ENCODE measurements at regions not wholly inside any gene's neighbourhood (a gene's known extent, or its start where the extent isn't known, plus 50 kb on each side); places are given as distances from the start of the nearest gene placed in this dataset.

DNA sequence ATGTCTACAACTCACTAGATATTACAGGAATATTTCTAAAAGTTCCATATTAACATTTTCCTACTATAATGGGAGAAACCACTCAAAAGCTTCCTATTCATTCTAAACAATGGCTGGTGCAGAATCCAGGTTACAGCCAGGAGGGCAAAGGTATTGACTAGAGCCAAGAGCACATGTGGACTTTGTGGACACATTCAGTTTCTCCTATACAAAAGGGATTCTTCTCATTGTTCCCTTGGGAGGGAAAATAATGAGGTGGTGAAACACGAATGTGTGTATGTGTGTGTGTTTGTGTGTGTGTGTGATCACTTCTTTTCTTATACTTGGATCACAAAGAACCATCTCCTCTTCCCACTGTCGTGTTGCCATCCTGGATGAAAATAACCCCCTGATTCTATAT is 1000.0 kb downstream of the ADGRL2 start:
- intact Hi-C loops (cut with DNase I; ENCODE audit: low total_unique reads): no loop called here
- H3K4me3 ChIP-seq: no peak overlapping the region
- TF ChIP-seq POLR2A (IDR thresholded peaks at IDR 0.05): no peak
- TF ChIP-seq CTCF (IDR thresholded peaks at IDR 0.05): no peak

DNA sequence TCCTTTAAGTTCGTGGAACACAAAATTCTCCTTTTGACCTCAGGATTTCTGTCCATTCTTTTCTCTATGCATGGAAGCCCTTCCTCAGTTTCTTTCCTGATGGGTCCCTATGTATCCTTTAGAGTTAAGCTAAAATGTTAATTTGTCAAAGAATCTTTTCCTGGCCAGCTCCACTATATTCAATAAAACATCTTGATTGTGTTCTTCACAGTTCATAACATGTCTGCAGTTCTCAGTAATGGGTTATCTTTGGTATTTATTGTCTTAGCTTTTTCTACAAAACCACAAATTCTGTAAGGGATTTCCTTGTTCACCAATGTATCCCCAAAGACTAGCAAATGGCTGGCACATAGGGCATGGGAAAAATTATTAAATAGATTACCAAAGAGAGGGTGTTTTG is 998.5 kb downstream of the ADGRL2 start:
- intact Hi-C loops (cut with DNase I; ENCODE audit: low total_unique reads): no loop called here
- Histone ChIP-seq H3K27me3 (no peaks in the 10 kb centered on the region), H3K4me1 (no peaks in the 10 kb centered on the region), H3K4me3 (no peak overlapping the region), H3K36me3 (no peaks in the 10 kb centered on the region), H3K27ac (no peak overlapping the region), H3K9me3 (no peaks in the 10 kb centered on the region)
- DNase-seq: no peak
- no peak for TF ChIP-seq CTCF (IDR thresholded peaks at IDR 0.05)
- no peak for TF ChIP-seq POLR2A (IDR thresholded peaks at IDR 0.05)

More for the DNA sequence above, 1000.0 kb downstream of the ADGRL2 start:
- Histone ChIP-seq H3K27me3 (no peaks in the 10 kb centered on the region), H3K36me3 (no peaks in the 10 kb centered on the region), H3K4me1 (no peaks in the 10 kb centered on the region), H3K9me3 (no peaks in the 10 kb centered on the region), H3K27ac (no peak overlapping the region)
- DNase-seq: no peak

DNA sequence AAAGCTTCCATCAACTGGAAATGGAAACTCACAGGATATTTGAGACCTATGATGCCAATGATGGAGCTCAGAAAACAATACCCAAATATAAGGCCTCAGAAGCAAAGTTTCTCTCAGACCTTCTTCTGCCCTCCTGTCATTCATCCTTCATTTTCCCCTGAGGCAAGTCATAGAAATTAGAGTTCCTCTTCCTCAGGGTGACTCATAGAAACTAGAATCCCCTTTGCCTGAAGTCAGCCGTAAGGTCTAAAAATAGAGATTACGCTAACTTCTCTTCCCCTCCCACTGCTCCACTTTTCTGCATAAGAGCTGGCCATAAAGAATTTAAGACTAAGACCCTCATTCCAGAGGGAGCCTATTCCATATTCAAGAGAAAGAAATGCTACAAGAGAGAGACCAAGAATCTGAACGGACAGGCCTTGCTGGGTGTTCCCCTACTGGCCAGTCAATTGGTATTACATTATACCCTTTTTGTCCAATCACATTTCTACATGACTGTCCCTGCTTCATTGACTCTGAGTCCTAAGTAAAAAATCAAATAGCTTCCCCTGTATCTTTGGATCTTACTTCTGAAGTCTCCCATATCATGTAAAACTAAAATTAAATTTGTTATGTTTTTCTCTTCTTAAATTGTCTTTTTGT is 994.9 kb downstream of the ADGRL2 start:
- Histone ChIP-seq H3K9me3 (no peaks in the 10 kb centered on the region), H3K27ac (no peak overlapping the region), H3K36me3 (no peaks in the 10 kb centered on the region), H3K27me3 (no peaks in the 10 kb centered on the region), H3K4me1 (no peaks in the 10 kb centered on the region), H3K4me3 (no peak overlapping the region)
- no peak for TF ChIP-seq POLR2A (IDR thresholded peaks at IDR 0.05)
- no peak for TF ChIP-seq CTCF (IDR thresholded peaks at IDR 0.05)
- intact Hi-C loops (cut with DNase I; ENCODE audit: low total_unique reads): no loop called here
- DNase-seq: no peak

DNA sequence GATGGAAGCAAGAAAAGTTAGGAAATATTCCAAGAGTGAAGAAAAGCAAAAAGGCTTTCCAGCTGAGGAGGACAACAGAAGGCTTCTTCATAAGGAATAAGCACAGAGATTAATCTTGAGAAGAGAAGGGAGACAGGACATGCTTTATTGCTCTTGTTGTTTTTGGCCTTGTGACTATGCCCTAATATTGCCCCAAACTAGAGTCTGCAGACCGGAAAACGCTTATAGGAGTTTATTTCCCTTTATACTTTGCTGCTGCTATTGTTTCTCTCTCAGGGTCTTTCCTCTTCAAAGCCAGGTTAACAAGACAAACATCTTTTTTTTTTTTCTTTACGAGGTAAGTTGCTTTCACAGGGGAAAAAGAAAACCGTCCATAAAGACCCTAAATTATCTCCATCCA is 991.4 kb downstream of the ADGRL2 start:
- no peaks in the 10 kb centered on the region for H3K4me1 ChIP-seq
- H3K36me3 ChIP-seq: no peaks in the 10 kb centered on the region
- H3K4me3 ChIP-seq: no peak overlapping the region
- TF ChIP-seq POLR2A (IDR thresholded peaks at IDR 0.05) (no peak), CTCF (IDR thresholded peaks at IDR 0.05) (no peak)
- no peaks in the 10 kb centered on the region for H3K27me3 ChIP-seq
- intact Hi-C loops (cut with DNase I; ENCODE audit: low total_unique reads): no loop called here
- no peak for DNase-seq
- no peak overlapping the region for H3K27ac ChIP-seq
- no peaks in the 10 kb centered on the region for H3K9me3 ChIP-seq

GRCh38 chr1:82790556-82790955 is 989.8 kb downstream of the ADGRL2 start:
- intact Hi-C loops (cut with DNase I; ENCODE audit: low total_unique reads): no loop called here
- H3K36me3 ChIP-seq: no peaks in the 10 kb centered on the region
- H3K27me3 ChIP-seq: no peaks in the 10 kb centered on the region
- TF ChIP-seq POLR2A (IDR thresholded peaks at IDR 0.05) (no peak), CTCF (IDR thresholded peaks at IDR 0.05) (no peak)
- no peaks in the 10 kb centered on the region for H3K4me1 ChIP-seq
- no peak overlapping the region for H3K27ac ChIP-seq
- H3K4me3 ChIP-seq: no peak overlapping the region
- H3K9me3 ChIP-seq: no peaks in the 10 kb centered on the region
- DNase-seq: no peak

All from uterus (tissue), 3 donors.